HG02588 (cell line): ENCODE measurements at regions not wholly inside any gene's neighbourhood (a gene's known extent, or its start where the extent isn't known, plus 50 kb on each side); places are given as distances from the start of the nearest gene placed in this dataset.

ENCODE experiments used
- ATAC-seq: cut with Tn5 transposase; IDR thresholded peaks from one replicate; pipeline ENCODE4 v1.9.1; 2021; ENCODE audit warnings: mild to moderate bottlenecking, moderate library complexity; ENCODE audit not compliant: unreplicated experiment

- no peak for ATAC-seq
Measured at GRCh38 chr6:102562713-102563112, 1169.2 kb downstream of the GRIK2 start.

GRCh38 chr6:102553214-102553613 lies 1159.7 kb downstream of the GRIK2 start:
- ATAC-seq = no peak

GRCh38 chr6:102549221-102549874 lies 1155.8 kb downstream of the GRIK2 start:
- no peak for ATAC-seq

GRCh38 chr6:102525336-102525735 lies 1131.8 kb downstream of the GRIK2 start:
- no peak for ATAC-seq

GRCh38 chr6:102520966-102521365 lies 1127.5 kb downstream of the GRIK2 start:
- no peak for ATAC-seq

- no peak for ATAC-seq
Measured at GRCh38 chr6:102517506-102517905, 1124.0 kb downstream of the GRIK2 start.

GRCh38 chr6:102501615-102502014 lies 1108.1 kb downstream of the GRIK2 start:
- ATAC-seq = peak; percentile 90

- ATAC-seq = no peak
Measured at GRCh38 chr6:102494808-102495207, 1101.3 kb downstream of the GRIK2 start.

- no peak for ATAC-seq
Measured at GRCh38 chr6:102493485-102493884, 1100.0 kb downstream of the GRIK2 start.

GRCh38 chr6:102488729-102489128 lies 1095.2 kb downstream of the GRIK2 start:
- no peak for ATAC-seq

GRCh38 chr6:102485480-102485879 lies 1092.0 kb downstream of the GRIK2 start:
- ATAC-seq = no peak

- peak; percentile 52 for ATAC-seq
Measured at GRCh38 chr6:102474041-102474807, 1080.7 kb downstream of the GRIK2 start.

GRCh38 chr6:102458990-102459389 lies 1065.5 kb downstream of the GRIK2 start:
- ATAC-seq = no peak

- no peak for ATAC-seq
Measured at GRCh38 chr6:102438171-102438570, 1044.7 kb downstream of the GRIK2 start.

- ATAC-seq = no peak
Measured at GRCh38 chr6:102417368-102417998, 1024.0 kb downstream of the GRIK2 start.

GRCh38 chr6:102415891-102416290 lies 1022.4 kb downstream of the GRIK2 start:
- no peak for ATAC-seq

- ATAC-seq = no peak
Measured at GRCh38 chr6:102411796-102412195, 1018.3 kb downstream of the GRIK2 start.

- ATAC-seq = no peak
Measured at GRCh38 chr6:102407886-102408741, 1014.6 kb downstream of the GRIK2 start.

- ATAC-seq = no peak
Measured at GRCh38 chr6:102405860-102406259, 1012.4 kb downstream of the GRIK2 start.

- ATAC-seq = no peak
Measured at GRCh38 chr6:102402635-102403329, 1009.3 kb downstream of the GRIK2 start.
